Heart left ventricle (tissue), 13 donors: ENCODE measurements at regions not wholly inside any gene's neighbourhood (a gene's known extent, or its start where the extent isn't known, plus 50 kb on each side); places are given as distances from the start of the nearest gene placed in this dataset.

Experiments used
- CTCF ChIP-seq, 12 donors: fragments of 200-600 bp; sonication (generic) in 4 of 12; IDR thresholded peaks; one replicate each; pipeline versions ENCODE4 v1.5.0 to v1.8.0; 2018 to 2022; ENCODE audit warnings: antibody characterized with exemption in 12 of 12, mild to moderate bottlenecking in 5 of 12
- POLR2A ChIP-seq, 2 donors: fragments of 450-650 bp; IDR thresholded peaks; one replicate each; pipeline ENCODE4 v1.6.1; 2017; ENCODE audit warnings: antibody characterized with exemption in 2 of 2, mild to moderate bottlenecking in 2 of 2, moderate library complexity in 2 of 2
- donor health status: ischemic (EF 13 %, LVEDD 7.1; RV severe dilation, severe dysfunction).
- donor health status: DM: no; HTN: yes; CAD: no.
- donor health status: DM: no; HTN: no; CAD: no.
- donor health status: ischemic (EF 25% LVEDD 6.9; RV normal size, moderate dysfunction).
- donor health status: ischemic (EF 25% LVEDD 5.7; RV mildly dilated, moderate dysfunction).
- donor health status: ischemic (EF 35%, LVEDD 5.7; RV mildly dilated, moderate dysfunction).
- donor health status: nonischemic (EF 11% LVEDD 7.7; RV severe dilation, severe dysfunction).
- donor health status: DM: yes; HTN: yes; CAD: no.
- donor health status: PGD.
- donor health status: ischemic (EF 29% LVEDD 5.4; RV normal size, mild dysfunction).
- donor health status: nonischemic (EF 23%, LVEDD 6.1; RV moderate dilation, normal function).

GRCh38 chr6:33908025-33908424, 104.2 kb upstream of the MLN start:
- TF ChIP-seq CTCF (IDR thresholded peaks at IDR 0.05): no peak
- no peak for TF ChIP-seq POLR2A (IDR thresholded peaks at IDR 0.05)
